ENCODE measurements at regions not wholly inside any gene's neighbourhood (a gene's known extent, or its start where the extent isn't known, plus 50 kb on each side); places are given as distances from the start of the nearest gene placed in this dataset.

- Histone ChIP-seq H3K9me3 (no peaks in the 10 kb centered on the region), H3K4me1 (peaks cover 11 to 17% of the 10 kb centered on the region in 2 donors), H3K27ac (no peak overlapping the region), H3K4me3 (no peak overlapping the region), H3K36me3 (no peaks in the 10 kb centered on the region), H3K27me3 (no peaks in the 10 kb centered on the region)
- DNase-seq (no peak), ATAC-seq (no peak)
- no peak for TF ChIP-seq CTCF (IDR thresholded peaks at IDR 0.05 in 4 of 5, conservative IDR thresholded peaks at IDR 0.05 in 1 of 5)
- no peak for TF ChIP-seq POLR2A (IDR thresholded peaks at IDR 0.05)
- intact Hi-C loops (cut with DNase I; ENCODE audit: low total_unique reads) (no loop called here), in situ Hi-C loops (cut with MboI; ENCODE audit: low sequenced_read_pairs in 4 of 4) (no loop called here)
Measured at GRCh38 chr6:34627296-34627695, 69.3 kb downstream of the ILRUN start.

GRCh38 chr6:34618430-34619182 is 62.5 kb upstream of the SPDEF start:
- intact Hi-C loops (cut with DNase I; ENCODE audit: low total_unique reads) (no loop called here), in situ Hi-C loops (cut with MboI; ENCODE audit: low sequenced_read_pairs in 4 of 4) (loop anchor here (10.0 to 25.0 kb wide), 5 partner anchors 156 to 431 kb away; partner anchors contain the start of gene PACSIN1 (in 1 of the 4))
- Histone ChIP-seq H3K9me3 (no peaks in the 10 kb centered on the region), H3K4me3 (no peak overlapping the region), H3K4me1 (no peaks in the 10 kb centered on the region), H3K36me3 (no peaks in the 10 kb centered on the region), H3K27me3 (no peaks in the 10 kb centered on the region), H3K27ac (no peak overlapping the region)
- TF ChIP-seq CTCF (IDR thresholded peaks at IDR 0.05 in 4 of 5, conservative IDR thresholded peaks at IDR 0.05 in 1 of 5): no peak
- TF ChIP-seq POLR2A (IDR thresholded peaks at IDR 0.05): no peak
- DNase-seq (no peak), ATAC-seq (no peak)

DNA sequence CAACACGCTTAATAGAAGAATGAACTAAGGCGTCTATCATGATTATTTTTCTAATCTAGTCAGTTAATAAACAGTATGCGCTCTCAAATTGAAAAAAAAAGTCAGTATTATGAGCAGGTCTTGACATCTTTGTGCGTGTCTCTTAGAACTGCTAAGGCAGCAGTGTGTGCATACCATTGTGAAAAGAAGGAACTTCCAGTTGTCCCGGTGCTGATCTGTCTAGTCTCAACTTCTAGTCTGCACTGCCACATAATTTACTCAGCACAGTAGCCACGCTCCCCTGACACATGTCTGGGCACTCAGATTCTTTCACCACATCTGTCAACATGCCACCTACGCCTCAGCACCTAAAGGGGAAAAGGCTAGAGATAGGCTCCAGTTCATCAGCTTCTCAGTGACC is 61.1 kb upstream of the SPDEF start:
- DNase-seq (no peak), ATAC-seq (no peak)
- TF ChIP-seq CTCF (IDR thresholded peaks at IDR 0.05 in 4 of 5, conservative IDR thresholded peaks at IDR 0.05 in 1 of 5) (no peak), POLR2A (IDR thresholded peaks at IDR 0.05) (no peak)
- in situ Hi-C loops (cut with MboI; ENCODE audit: low sequenced_read_pairs in 4 of 4): loop anchor here (10.0 to 25.0 kb wide), 5 partner anchors 155 to 430 kb away; partner anchors contain the start of gene PACSIN1 (in 1 of the 4)
- Histone ChIP-seq H3K27me3 (no peaks in the 10 kb centered on the region), H3K9me3 (no peaks in the 10 kb centered on the region), H3K27ac (no peak overlapping the region), H3K4me3 (no peak overlapping the region), H3K36me3 (no peaks in the 10 kb centered on the region), H3K4me1 (peaks cover 1 to 3% of the 10 kb centered on the region in 2 donors)
- intact Hi-C loops (cut with DNase I; ENCODE audit: low total_unique reads): no loop called here

- DNase-seq (no peak), ATAC-seq (no peak)
- intact Hi-C loops (cut with DNase I; ENCODE audit: low total_unique reads) (no loop called here), in situ Hi-C loops (cut with MboI; ENCODE audit: low sequenced_read_pairs in 4 of 4) (loop anchor here (10.0 to 25.0 kb wide), 5 partner anchors 154 to 429 kb away; partner anchors contain the start of gene PACSIN1 (in 1 of the 4))
- no peaks in the 10 kb centered on the region for H3K36me3 ChIP-seq
- no peaks in the 10 kb centered on the region for H3K27me3 ChIP-seq
- H3K9me3 ChIP-seq: no peaks in the 10 kb centered on the region
- no peak overlapping the region for H3K27ac ChIP-seq
- peaks cover 9 to 12% of the 10 kb centered on the region in 2 donors for H3K4me1 ChIP-seq
- no peak for TF ChIP-seq POLR2A (IDR thresholded peaks at IDR 0.05)
- TF ChIP-seq CTCF (IDR thresholded peaks at IDR 0.05 in 4 of 5, conservative IDR thresholded peaks at IDR 0.05 in 1 of 5): no peak
- no peak overlapping the region for H3K4me3 ChIP-seq
Measured at GRCh38 chr6:34616227-34616585, 60.1 kb upstream of the SPDEF start.
